H1 (cell line): ENCODE measurements at regions not wholly inside any gene's neighbourhood (a gene's known extent, or its start where the extent isn't known, plus 50 kb on each side); places are given as distances from the start of the nearest gene placed in this dataset.

Experiments
- CTCF ChIA-PET: fragments of 300-600 bp; sonication (Branson Sonifier 250); formaldehyde crosslinking; loops from one replicate; lab custom pipeline; 2021; ENCODE audit not compliant: partially characterized antibody; lab: Charles Lee
- POLR2A ChIA-PET: fragments of 300-600 bp; sonication (Branson Sonifier 250); formaldehyde crosslinking; loops from one replicate; lab custom pipeline; 2021; ENCODE audit warnings: inconsistent platforms; ENCODE audit not compliant: partially characterized antibody; lab: Charles Lee
- DNase-seq, 2 experiments: peaks; one replicate each; pipeline versions ENCODE4 v3.0.0 to v3.0.0-alpha.2; 2010 to 2022; ENCODE audit warnings: low spot score in 2 of 2, low read depth in 1 of 2, mixed read lengths in 1 of 2
- FAIRE-seq: peaks from 2 replicates; lab custom pipeline; 2011; peaks lifted over from hg19 to GRCh38; lab: Jason Lieb, UNC
- H2AFZ ChIP-seq: 2 replicates; pipeline ENCODE4 v1.8.1; 2012; ENCODE audit warnings: low read length, inconsistent platforms
- H2AK5ac ChIP-seq: 2 replicates; pipeline ENCODE4 v1.6.1; 2013; ENCODE audit warnings: low read depth, low read length
- H2BK120ac ChIP-seq: replicated peaks from 2 replicates; pipeline ENCODE3; 2013; ENCODE audit warnings: low read depth, low read length, inconsistent platforms
- H2BK12ac ChIP-seq: 2 replicates; pipeline ENCODE4 v1.6.1; 2013; ENCODE audit warnings: low read depth, low read length
- H2BK15ac ChIP-seq: 2 replicates; pipeline ENCODE4 v1.6.1; 2013; ENCODE audit warnings: low read length
- H2BK20ac ChIP-seq: 2 replicates; pipeline ENCODE4 v1.6.1; 2013; ENCODE audit warnings: low read length
- H2BK5ac ChIP-seq: 2 replicates; pipeline ENCODE4 v1.6.1; 2013; ENCODE audit warnings: low read depth, low read length
- H3K14ac ChIP-seq: 2 replicates; pipeline ENCODE4 v1.6.1; 2013; ENCODE audit warnings: inconsistent platforms; ENCODE audit not compliant: insufficient read length
- H3K18ac ChIP-seq: 2 replicates; pipeline ENCODE4 v1.6.1; 2013; ENCODE audit warnings: low read length; ENCODE audit errors: extremely low read depth
- H3K23ac ChIP-seq: 2 replicates; pipeline ENCODE4 v1.6.1; 2013; ENCODE audit warnings: inconsistent platforms; ENCODE audit not compliant: insufficient read length
- H3K23me2 ChIP-seq: 2 replicates; pipeline ENCODE4 v1.6.1; 2013; ENCODE audit warnings: low read depth, low read length
- H3K27ac ChIP-seq: 2 replicates; pipeline ENCODE4 v1.6.1; 2011; ENCODE audit warnings: low read depth, low read length, inconsistent platforms
- H3K27me3 ChIP-seq, 4 experiments: replicated peaks in 1 of 4; 1 replicate in 1 of 4; 2 replicates in 3 of 4; pipeline versions ENCODE4 v1.6.1 to v1.8.1; 2011 to 2013; ENCODE audit warnings: low read length in 3 of 4, mild to moderate bottlenecking in 3 of 4, inconsistent platforms in 2 of 4, mixed read lengths in 2 of 4, moderate library complexity in 1 of 4; ENCODE audit not compliant: control insufficient read depth in 3 of 4, insufficient read depth in 3 of 4; ENCODE audit errors: extremely low read depth in 1 of 4
- H3K36me3 ChIP-seq, 4 experiments: 2 replicates each; pipeline versions ENCODE4 v1.6.1 to v1.8.1; 2011 to 2013; ENCODE audit warnings: mild to moderate bottlenecking in 4 of 4, low read length in 3 of 4, moderate library complexity in 2 of 4, control low read depth in 1 of 4, inconsistent platforms in 1 of 4; ENCODE audit not compliant: insufficient read depth in 4 of 4, control insufficient read depth in 2 of 4
- H3K4ac ChIP-seq: replicated peaks from 2 replicates; pipeline ENCODE3; 2013; ENCODE audit warnings: low read length, low read depth, mixed read lengths, inconsistent platforms; ENCODE audit not compliant: insufficient read length
- H3K4me1 ChIP-seq, 4 experiments: replicated peaks in 1 of 4; 1 replicate in 1 of 4; 2 replicates in 3 of 4; pipeline versions ENCODE4 v1.6.1 to v1.8.1; 2011 to 2013; ENCODE audit warnings: low read length in 3 of 4, inconsistent platforms in 2 of 4, mixed read lengths in 1 of 4; ENCODE audit not compliant: insufficient read depth in 4 of 4, control insufficient read depth in 3 of 4
- H3K4me2 ChIP-seq, 2 experiments: 2 replicates each; pipeline versions ENCODE4 v1.6.1 to v1.8.1; 2011 to 2013; ENCODE audit warnings: low read depth in 2 of 2, low read length in 2 of 2, control low read depth in 1 of 2, inconsistent platforms in 1 of 2, mild to moderate bottlenecking in 1 of 2; ENCODE audit not compliant: insufficient read depth in 1 of 2
- H3K4me3 ChIP-seq, 4 experiments: fragments of 200-600, 300-600 bp in 1 of 4; sonication (generic), shearing (Covaris generic), sonication (Bioruptor Twin) in 1 of 4; 2 replicates each; pipeline versions ENCODE4 v1.5.1 to v1.8.1; 2011 to 2016; ENCODE audit warnings: low read length in 4 of 4, low read depth in 3 of 4, control low read depth in 2 of 4, inconsistent platforms in 2 of 4, mild to moderate bottlenecking in 2 of 4, mixed read lengths in 1 of 4, moderate library complexity in 1 of 4; ENCODE audit not compliant: insufficient read depth in 2 of 4; ENCODE audit errors: extremely low read depth in 1 of 4
- H3K56ac ChIP-seq: replicated peaks from 2 replicates; pipeline ENCODE3; 2013; ENCODE audit warnings: low read depth, mild to moderate bottlenecking, mixed read lengths, low read length, inconsistent platforms; ENCODE audit not compliant: insufficient read length
- H3K79me1 ChIP-seq: 2 replicates; pipeline ENCODE4 v1.6.1; 2013; ENCODE audit warnings: low read depth, low read length, control low read depth
- H3K79me2 ChIP-seq, 2 experiments: 2 replicates each; pipeline versions ENCODE4 v1.6.1 to v1.8.1; 2012 to 2013; ENCODE audit warnings: low read length in 2 of 2, mild to moderate bottlenecking in 2 of 2, inconsistent platforms in 1 of 2; ENCODE audit not compliant: insufficient read depth in 2 of 2, control insufficient read depth in 1 of 2
- H3K9ac ChIP-seq, 4 experiments: replicated peaks in 1 of 4; 1 replicate in 1 of 4; 2 replicates in 3 of 4; pipeline versions ENCODE4 v1.6.1 to v1.8.1; 2011 to 2013; ENCODE audit warnings: low read depth in 3 of 4, low read length in 3 of 4, control low read depth in 2 of 4, mild to moderate bottlenecking in 2 of 4, moderate library complexity in 2 of 4, inconsistent platforms in 1 of 4; ENCODE audit errors: extremely low read depth in 1 of 4
- H3K9me3 ChIP-seq, 2 experiments: 2 replicates each; pipeline versions ENCODE4 v1.6.1 to v1.8.1; 2012 to 2013; ENCODE audit warnings: mild to moderate bottlenecking in 2 of 2, moderate library complexity in 2 of 2, control low read depth in 1 of 2, inconsistent platforms in 1 of 2, low read depth in 1 of 2, low read length in 1 of 2, mixed read lengths in 1 of 2; ENCODE audit not compliant: insufficient read depth in 2 of 2
- H4K20me1 ChIP-seq, 2 experiments: replicated peaks in 1 of 2; 2 replicates each; pipeline versions ENCODE3 to v1.8.1; 2011 to 2013; ENCODE audit warnings: inconsistent platforms in 2 of 2, low read length in 2 of 2, mild to moderate bottlenecking in 1 of 2; ENCODE audit not compliant: insufficient read depth in 2 of 2, control insufficient read depth in 1 of 2
- H4K5ac ChIP-seq: 2 replicates; pipeline ENCODE4 v1.6.1; 2013; ENCODE audit warnings: low read length, low read depth, mixed read lengths, inconsistent platforms; ENCODE audit not compliant: insufficient read length
- H4K8ac ChIP-seq: 2 replicates; pipeline ENCODE4 v1.8.0; 2013; ENCODE audit warnings: mild to moderate bottlenecking, moderate library complexity, low read length, inconsistent platforms; ENCODE audit not compliant: insufficient read depth; ENCODE audit errors: extremely low read depth
- H4K91ac ChIP-seq: replicated peaks from 2 replicates; pipeline ENCODE3; 2013; ENCODE audit warnings: low read length, mixed read lengths, inconsistent platforms; ENCODE audit not compliant: insufficient read length
- ASH2L ChIP-seq: fragments of 200-600, 300-600 bp; sonication (generic); IDR thresholded peaks from one replicate; pipeline ENCODE4 v1.7.1; 2017; ENCODE audit warnings: low read length
- BRCA1 ChIP-seq: IDR thresholded peaks from 2 replicates; pipeline ENCODE4 v1.6.1; 2012; ENCODE audit warnings: low read depth, low read length, improper control_type of control experiment
- CBX5 ChIP-seq: fragments of 300-800, 300-1000 bp; sonication (generic); IDR thresholded peaks from 2 replicates; pipeline ENCODE4 v1.7.1; 2016; ENCODE audit warnings: antibody characterized with exemption, low read length, low read depth
- CHD1 ChIP-seq: IDR thresholded peaks from 2 replicates; pipeline ENCODE4 v1.6.1; 2012; ENCODE audit warnings: low read depth, low read length, improper control_type of control experiment
- CHD2 ChIP-seq: IDR thresholded peaks from 2 replicates; pipeline ENCODE4 v1.6.1; 2012; ENCODE audit warnings: low read length, improper control_type of control experiment
- HDAC2 ChIP-seq, 2 experiments: fragments of 300-600 bp in 1 of 2; sonication (generic) in 1 of 2; IDR thresholded peaks; 2 replicates each; pipeline ENCODE4 v1.6.1; 2011 to 2012; ENCODE audit warnings: low read depth in 2 of 2, low read length in 2 of 2, mild to moderate bottlenecking in 2 of 2, moderate library complexity in 2 of 2, borderline replicate concordance in 1 of 2, inconsistent platforms in 1 of 2
- JUN ChIP-seq: IDR thresholded peaks from 2 replicates; pipeline ENCODE4 v1.6.1; 2011; ENCODE audit warnings: low read depth, mild to moderate bottlenecking, improper control_type of control experiment, low read length
- JUND ChIP-seq: IDR thresholded peaks from 2 replicates; pipeline ENCODE4 v1.6.1; 2011; ENCODE audit warnings: mild to moderate bottlenecking, improper control_type of control experiment, low read length
- NANOG ChIP-seq: IDR thresholded peaks from 2 replicates; pipeline ENCODE4 v1.6.1; 2011; ENCODE audit warnings: low read length, low read depth, mild to moderate bottlenecking, inconsistent platforms; ENCODE audit not compliant: insufficient read depth, poor library complexity, severe bottlenecking
- NRF1 ChIP-seq: IDR thresholded peaks from 2 replicates; pipeline ENCODE4 v1.6.1; 2011; ENCODE audit warnings: mild to moderate bottlenecking, low read depth, low read length, improper control_type of control experiment
- POLR2AphosphoS5 ChIP-seq: IDR thresholded peaks from 2 replicates; pipeline ENCODE4 v1.6.1; 2011; ENCODE audit warnings: low read depth, low read length
- SP4 ChIP-seq: IDR thresholded peaks from 2 replicates; pipeline ENCODE4 v1.6.1; 2012; ENCODE audit warnings: low read length, inconsistent platforms
- TCF12 ChIP-seq: IDR thresholded peaks from 2 replicates; pipeline ENCODE4 v1.6.1; 2011; ENCODE audit warnings: low read depth, mild to moderate bottlenecking, low read length
- YY1 ChIP-seq: IDR thresholded peaks from 2 replicates; pipeline ENCODE4 v1.6.1; 2011; ENCODE audit warnings: low read depth, mild to moderate bottlenecking, low read length

DNA sequence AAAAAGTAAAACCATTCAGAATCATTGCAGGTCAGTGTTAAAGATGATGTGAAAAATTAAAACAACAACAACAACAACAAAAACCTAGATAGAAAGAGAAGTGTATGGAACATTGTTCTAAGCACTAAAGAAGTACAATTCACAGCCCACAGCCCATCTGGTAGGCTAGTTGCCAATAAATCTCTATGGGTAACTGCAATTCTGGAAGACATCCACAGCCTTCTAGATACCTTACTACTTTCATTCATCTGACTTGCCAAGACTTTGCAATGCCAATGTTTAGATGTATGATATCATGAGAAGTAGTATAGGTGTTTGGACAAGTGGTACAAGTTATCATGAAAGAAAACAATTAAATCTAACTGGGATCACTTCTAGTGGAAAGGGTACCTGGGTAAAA, 198.6 kb downstream of the VGLL3 start:
- Histone ChIP-seq H3K56ac (no peak overlapping the region), H3K4me2 (no peak overlapping the region), H3K18ac (no peak overlapping the region), H2BK120ac (no peak overlapping the region), H3K4me1 (peaks cover 0 to 9% (median 4%) of the 10 kb centered on the region in 4 experiments; a peak in 2 of 7 replicates), H3K79me1 (no peaks in the 10 kb centered on the region), H2AK5ac (no peak overlapping the region), H3K79me2 (no peaks in the 10 kb centered on the region), H2BK5ac (no peak overlapping the region), H3K23me2 (no peaks in the 10 kb centered on the region; the same call in 1 of the 2 replicates), H3K9ac (no peak overlapping the region), H3K4me3 (no peak overlapping the region), H3K27me3 (no peaks in the 10 kb centered on the region), H4K5ac (no peak overlapping the region), H4K8ac (no peak overlapping the region), H4K91ac (no peak overlapping the region), H2AFZ (no peak overlapping the region), H2BK20ac (no peak overlapping the region), H3K4ac (no peak overlapping the region), H4K20me1 (no peaks in the 10 kb centered on the region), H3K36me3 (no peaks in the 10 kb centered on the region), H2BK12ac (no peak overlapping the region), H2BK15ac (no peak overlapping the region), H3K14ac (no peak overlapping the region), H3K27ac (no peak overlapping the region), H3K9me3 (no peaks in the 10 kb centered on the region), H3K23ac (no peak overlapping the region)
- POLR2A ChIA-PET, result no interaction called here
- DNase-seq, result no peak
- CTCF ChIA-PET, result no interaction called here
- no peak for FAIRE-seq
- TF ChIP-seq CBX5, result no peak
- no peak for TF ChIP-seq TCF12
- no peak for TF ChIP-seq SP4
- no peak for TF ChIP-seq YY1
- no peak for TF ChIP-seq BRCA1
- no peak for TF ChIP-seq JUN
- TF ChIP-seq HDAC2 (IDR thresholded peaks at IDR 0.05; ENCODE audit: borderline replicate concordance in 1 of 2, low read depth in 2 of 2, low read length in 2 of 2), result no peak
- no peak for TF ChIP-seq CHD2
- no peak for TF ChIP-seq NRF1
- no peak for TF ChIP-seq CHD1
- TF ChIP-seq NANOG, result no peak
- TF ChIP-seq ASH2L, result no peak
- no peak for TF ChIP-seq JUND
- no peak for TF ChIP-seq POLR2AphosphoS5
